SU-DHL-6 (cell line): ENCODE measurements at regions not wholly inside any gene's neighbourhood (a gene's known extent, or its start where the extent isn't known, plus 50 kb on each side); places are given as distances from the start of the nearest gene placed in this dataset.

ENCODE experiments used
- CTCF ChIP-seq: fragments of 200-600 bp; sonication (generic); IDR thresholded peaks from one replicate; pipeline ENCODE4 v1.5.1; 2017; ENCODE audit warnings: antibody characterized with exemption, mild to moderate bottlenecking, low read length, moderate library complexity; ENCODE audit not compliant: insufficient read depth, poor library complexity, severe bottlenecking
- EZH2phosphoT487 ChIP-seq: fragments of 200-600 bp; sonication (generic), shearing (Covaris generic); conservative IDR thresholded peaks from 2 replicates; pipeline ENCODE4 v1.6.1; 2018; ENCODE audit warnings: mild to moderate bottlenecking, antibody characterized with exemption, low read length, moderate library complexity, mixed read lengths

DNA sequence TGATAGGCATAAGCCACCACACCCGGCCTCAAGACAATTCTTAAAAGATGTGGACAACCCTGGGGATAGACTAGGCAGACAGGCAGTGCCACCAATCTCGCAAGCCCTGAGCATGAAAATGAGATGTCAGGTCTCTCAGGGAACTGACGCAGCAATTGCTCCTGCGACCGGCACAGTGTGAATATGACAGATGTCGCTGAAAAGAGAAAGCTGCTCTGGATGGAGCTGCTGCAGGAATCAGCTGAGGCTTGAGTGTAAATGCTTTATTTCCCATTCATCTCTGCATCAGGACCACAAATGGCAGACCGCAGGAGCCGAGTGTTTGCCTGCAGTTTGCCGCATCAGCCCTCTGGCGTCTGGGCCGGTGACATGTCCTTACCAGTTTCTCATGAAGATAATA is 68.4 kb downstream of the TFAP2C start:
- TF ChIP-seq CTCF = no peak
- TF ChIP-seq EZH2phosphoT487 = no peak
